NCI-H1417 treated with DMSO at 0.1 percent for 48 hours (cell line): ENCODE measurements at regions not wholly inside any gene's neighbourhood (a gene's known extent, or its start where the extent isn't known, plus 50 kb on each side); places are given as distances from the start of the nearest gene placed in this dataset.

ENCODE experiments used
- DNase-seq: peaks from one replicate; lab custom pipeline; 2025; lab: John Stamatoyannopoulos, UW

GRCh38 chr2:223107825-223108224 is 55.8 kb downstream of the KCNE4 start:
- no peak for DNase-seq

- DNase-seq, result no peak
Observed at GRCh38 chr2:223108351-223109050, 56.5 kb downstream of the KCNE4 start.

- DNase-seq, result no peak
Observed at GRCh38 chr2:223109341-223109740, 57.4 kb downstream of the KCNE4 start.

GRCh38 chr2:223113161-223113560 is 61.2 kb downstream of the KCNE4 start:
- DNase-seq, result no peak

- no peak for DNase-seq
Observed at GRCh38 chr2:223114170-223114569, 62.2 kb downstream of the KCNE4 start.

GRCh38 chr2:223114917-223115316 is 62.9 kb downstream of the KCNE4 start:
- DNase-seq, result no peak

- DNase-seq, result no peak
Observed at GRCh38 chr2:223117533-223117932, 65.5 kb downstream of the KCNE4 start.

- DNase-seq, result no peak
Observed at GRCh38 chr2:223121283-223121682, 69.3 kb downstream of the KCNE4 start.

- no peak for DNase-seq
Observed at GRCh38 chr2:223122781-223123180, 70.8 kb downstream of the KCNE4 start.

GRCh38 chr2:223123855-223124610 is 72.0 kb downstream of the KCNE4 start:
- no peak for DNase-seq

- DNase-seq, result no peak
Observed at GRCh38 chr2:223141606-223142005, 89.6 kb downstream of the KCNE4 start.

GRCh38 chr2:223142118-223142517 is 90.1 kb downstream of the KCNE4 start:
- no peak for DNase-seq

- DNase-seq, result no peak
Observed at GRCh38 chr2:223147431-223147830, 95.4 kb downstream of the KCNE4 start.

- no peak for DNase-seq
Observed at GRCh38 chr2:223148516-223148915, 96.5 kb downstream of the KCNE4 start.

- DNase-seq, result no peak
Observed at GRCh38 chr2:223155956-223156355, 104.0 kb downstream of the KCNE4 start.

GRCh38 chr2:223161873-223162458 is 110.0 kb downstream of the KCNE4 start:
- no peak for DNase-seq

GRCh38 chr2:223165423-223166214 is 113.6 kb downstream of the KCNE4 start:
- DNase-seq, result no peak

- no peak for DNase-seq
Observed at GRCh38 chr2:223166215-223166493, 114.2 kb downstream of the KCNE4 start.

- DNase-seq, result no peak
Observed at GRCh38 chr2:223166983-223167650, 115.1 kb downstream of the KCNE4 start.

- no peak for DNase-seq
Observed at GRCh38 chr2:223169830-223170605, 118.0 kb downstream of the KCNE4 start.

GRCh38 chr2:223176970-223177369 is 125.0 kb downstream of the KCNE4 start:
- no peak for DNase-seq
